Body of pancreas (tissue), 4 donors: ENCODE measurements at regions not wholly inside any gene's neighbourhood (a gene's known extent, or its start where the extent isn't known, plus 50 kb on each side); places are given as distances from the start of the nearest gene placed in this dataset.

Experiments used
- POLR2A ChIP-seq, 3 donors: fragments of 450-650 bp; IDR thresholded peaks; one replicate each; pipeline ENCODE4 v1.6.1; 2016; ENCODE audit warnings: antibody characterized with exemption in 3 of 3, mild to moderate bottlenecking in 2 of 3
- TF ChIP-seq, protein P1 (sequence below), 7 experiments: fragments of 450-650 bp in 4 of 7; fragments of 200-600 bp in 3 of 7; sonication (generic) in 3 of 7; IDR thresholded peaks; one replicate each; pipeline ENCODE4 v1.5.1; 2016 to 2019; ENCODE audit warnings: antibody characterized with exemption in 7 of 7

- TF ChIP-seq, protein P1, sequence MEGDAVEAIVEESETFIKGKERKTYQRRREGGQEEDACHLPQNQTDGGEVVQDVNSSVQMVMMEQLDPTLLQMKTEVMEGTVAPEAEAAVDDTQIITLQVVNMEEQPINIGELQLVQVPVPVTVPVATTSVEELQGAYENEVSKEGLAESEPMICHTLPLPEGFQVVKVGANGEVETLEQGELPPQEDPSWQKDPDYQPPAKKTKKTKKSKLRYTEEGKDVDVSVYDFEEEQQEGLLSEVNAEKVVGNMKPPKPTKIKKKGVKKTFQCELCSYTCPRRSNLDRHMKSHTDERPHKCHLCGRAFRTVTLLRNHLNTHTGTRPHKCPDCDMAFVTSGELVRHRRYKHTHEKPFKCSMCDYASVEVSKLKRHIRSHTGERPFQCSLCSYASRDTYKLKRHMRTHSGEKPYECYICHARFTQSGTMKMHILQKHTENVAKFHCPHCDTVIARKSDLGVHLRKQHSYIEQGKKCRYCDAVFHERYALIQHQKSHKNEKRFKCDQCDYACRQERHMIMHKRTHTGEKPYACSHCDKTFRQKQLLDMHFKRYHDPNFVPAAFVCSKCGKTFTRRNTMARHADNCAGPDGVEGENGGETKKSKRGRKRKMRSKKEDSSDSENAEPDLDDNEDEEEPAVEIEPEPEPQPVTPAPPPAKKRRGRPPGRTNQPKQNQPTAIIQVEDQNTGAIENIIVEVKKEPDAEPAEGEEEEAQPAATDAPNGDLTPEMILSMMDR (IDR thresholded peaks at IDR 0.05) = no peak
- TF ChIP-seq POLR2A (IDR thresholded peaks at IDR 0.05) = no peak
These were observed 540.2 kb upstream of the TMEM132C start for GRCh38 chr12:127726671-127727315.
